ENCODE measurements at regions not wholly inside any gene's neighbourhood (a gene's known extent, or its start where the extent isn't known, plus 50 kb on each side); places are given as distances from the start of the nearest gene placed in this dataset.
"Not testable (repeated sequence)": the region's sequence is repeated elsewhere in the genome, so short reads cannot be mapped to it uniquely, and the experiment has no call there.

DNA sequence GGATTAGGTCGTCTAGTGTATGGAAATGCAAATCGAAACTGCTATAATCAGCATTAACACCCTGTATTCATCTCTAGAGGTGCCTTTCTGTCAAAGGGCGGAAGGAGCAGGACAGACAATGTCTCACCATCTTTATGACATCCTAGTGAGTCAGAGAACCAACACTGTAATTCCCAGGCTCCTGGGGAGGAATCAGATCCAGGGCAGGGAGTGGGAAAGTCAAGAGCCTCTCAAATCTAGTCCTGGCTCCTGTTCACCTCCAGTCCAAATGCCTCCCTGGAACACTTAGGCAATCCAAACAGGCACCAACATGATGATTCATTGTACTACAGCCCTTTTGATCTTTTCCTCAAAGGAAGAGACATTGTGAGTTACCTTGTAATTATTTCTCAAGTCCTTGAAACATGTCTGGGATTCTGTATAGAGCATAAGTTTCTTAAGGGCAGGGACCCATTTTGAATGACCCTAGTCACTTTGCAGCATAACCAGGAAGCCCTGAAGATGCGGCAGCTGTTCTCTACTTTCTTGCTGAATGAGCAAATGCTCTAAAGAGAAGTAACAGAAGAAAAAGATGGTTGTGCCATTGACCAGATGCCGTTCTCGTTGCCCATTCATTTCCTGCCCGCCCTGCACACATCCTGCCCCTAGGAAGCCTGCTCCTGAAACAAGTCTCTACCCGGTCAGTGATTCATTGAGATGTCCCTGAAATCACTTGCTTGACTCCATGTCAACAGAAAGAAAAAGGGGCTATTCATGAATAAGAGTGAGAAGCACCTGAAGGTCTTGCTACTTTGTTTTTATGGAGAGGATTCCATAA, 112.8 kb upstream of the JARID2 start:
- no peak for DNase-seq

DNA sequence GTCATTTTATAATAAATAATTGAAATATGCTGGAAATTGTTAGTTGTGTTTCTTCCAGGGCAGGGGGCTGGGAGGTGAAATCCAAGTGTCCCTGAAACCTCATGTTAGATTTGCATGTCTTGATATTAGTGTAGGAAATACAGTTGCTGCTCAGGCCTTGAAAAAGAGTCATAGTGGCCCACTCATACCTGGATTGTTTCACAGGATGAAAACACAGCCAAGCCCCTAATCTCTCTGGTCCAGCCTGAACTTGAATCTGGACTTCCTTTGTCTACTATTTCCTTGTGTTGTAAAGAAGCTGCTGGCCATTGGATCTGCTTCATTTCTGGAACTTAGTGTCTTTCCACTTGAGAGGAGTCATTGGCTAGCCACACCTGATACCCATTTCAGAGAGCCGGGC, 108.8 kb upstream of the JARID2 start:
- no peak for DNase-seq

DNA sequence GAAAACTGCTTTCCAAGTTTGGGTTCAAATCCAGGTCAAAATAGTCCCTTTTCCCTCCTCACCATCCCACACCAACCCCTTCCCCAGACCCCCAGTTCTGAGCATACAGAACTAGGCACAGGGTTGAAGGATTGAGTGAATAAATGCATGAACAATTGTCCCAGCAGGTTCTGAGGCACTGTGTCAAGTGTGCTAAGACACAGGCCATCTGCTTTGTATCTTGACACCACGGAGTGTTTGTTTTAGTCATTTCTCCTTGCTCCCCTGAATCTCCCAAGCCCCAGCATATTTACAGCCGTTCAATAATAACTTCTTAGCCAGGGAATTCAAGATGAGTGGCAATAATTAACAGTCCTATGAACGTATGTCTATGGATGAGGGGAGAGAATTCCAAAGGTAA, 102.8 kb upstream of the JARID2 start:
- no peak for DNase-seq

DNA sequence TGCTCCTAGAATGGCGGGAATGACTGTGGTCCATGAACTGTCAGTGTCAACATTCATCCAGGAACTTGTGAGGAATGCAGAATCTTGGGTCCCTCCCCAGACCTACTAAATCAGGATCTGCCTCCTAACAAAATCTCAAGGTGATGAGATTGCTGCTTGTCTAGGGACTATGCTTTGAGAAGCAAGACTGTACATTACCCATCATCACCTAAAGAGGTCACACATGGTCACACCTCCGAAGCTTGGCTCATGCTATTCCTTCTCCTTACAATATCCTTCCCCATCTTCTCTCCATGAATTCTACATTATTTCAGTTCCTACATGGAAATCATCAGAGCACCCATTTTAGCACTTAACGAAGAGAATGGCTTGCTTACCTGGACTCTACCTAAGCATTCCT, 102.3 kb upstream of the JARID2 start:
- DNase-seq: no peak

DNA sequence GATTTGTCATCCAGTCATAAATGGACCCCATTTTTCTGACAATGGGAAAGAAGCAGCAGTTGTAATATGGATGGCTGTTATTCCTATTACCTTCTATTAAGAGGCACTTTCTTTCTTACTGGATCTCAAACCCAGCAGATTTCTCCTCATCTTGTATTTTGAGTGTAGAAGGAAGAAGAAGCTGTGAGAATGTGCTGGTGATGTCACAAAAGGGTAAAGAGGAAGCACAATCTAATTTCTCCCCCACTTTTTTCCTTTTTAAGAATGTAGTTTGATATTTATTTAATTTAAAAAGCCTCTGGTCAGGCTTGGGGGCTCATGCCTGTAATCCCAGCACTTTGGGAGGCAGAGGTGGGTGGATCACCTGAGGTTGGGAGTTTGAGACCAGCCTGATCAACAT, 100.0 kb upstream of the JARID2 start:
- no peak for DNase-seq

DNA sequence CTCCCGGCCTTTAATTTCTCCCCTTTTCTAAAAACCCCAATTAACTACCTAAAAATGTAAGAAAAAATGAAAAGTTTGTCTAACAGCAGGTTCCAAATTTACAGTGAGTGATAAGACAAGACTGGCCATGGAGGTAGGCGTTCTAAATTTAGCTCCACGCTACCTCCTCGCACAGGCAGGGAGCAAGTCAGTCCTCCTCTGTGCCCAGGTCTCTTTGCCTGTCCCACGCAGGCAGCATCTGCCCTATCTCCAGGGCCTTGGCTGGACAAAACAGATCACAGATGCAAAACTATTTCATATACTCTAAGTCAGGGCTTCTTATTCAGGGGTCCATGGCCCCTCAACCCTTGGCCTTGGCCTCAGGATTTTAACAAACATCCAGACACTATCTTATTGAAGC, 98.0 kb upstream of the JARID2 start:
- DNase-seq: no peak

DNA sequence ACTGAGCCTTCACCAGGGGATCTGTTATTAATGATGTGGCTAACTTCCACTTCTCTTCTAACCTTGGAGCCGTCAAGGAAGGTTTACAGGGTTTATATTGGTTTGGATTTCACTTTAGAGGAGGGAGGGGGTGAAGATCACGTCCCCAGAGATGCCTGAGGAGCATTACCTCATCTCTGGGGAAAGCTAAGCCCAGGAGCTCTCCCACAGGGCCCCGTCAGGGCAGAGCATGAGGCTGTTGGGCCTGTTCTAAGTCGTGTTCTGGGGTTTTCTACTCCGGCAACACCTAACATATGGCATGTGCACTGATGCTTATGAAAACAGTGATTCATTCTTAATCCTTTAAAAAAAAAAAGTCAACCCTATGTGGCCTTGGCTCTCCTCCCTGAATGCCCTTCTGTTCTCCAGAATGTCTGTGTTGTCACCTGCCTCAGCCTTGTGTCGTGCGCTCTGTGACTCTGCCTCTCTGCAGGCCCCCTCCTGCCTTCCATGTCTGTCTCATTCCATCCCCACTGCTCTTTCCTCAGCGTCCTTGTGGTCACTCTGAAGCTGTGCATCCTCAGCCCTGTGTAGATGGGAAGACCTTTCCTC, 97.4 kb upstream of the JARID2 start:
- no peak for DNase-seq

DNA sequence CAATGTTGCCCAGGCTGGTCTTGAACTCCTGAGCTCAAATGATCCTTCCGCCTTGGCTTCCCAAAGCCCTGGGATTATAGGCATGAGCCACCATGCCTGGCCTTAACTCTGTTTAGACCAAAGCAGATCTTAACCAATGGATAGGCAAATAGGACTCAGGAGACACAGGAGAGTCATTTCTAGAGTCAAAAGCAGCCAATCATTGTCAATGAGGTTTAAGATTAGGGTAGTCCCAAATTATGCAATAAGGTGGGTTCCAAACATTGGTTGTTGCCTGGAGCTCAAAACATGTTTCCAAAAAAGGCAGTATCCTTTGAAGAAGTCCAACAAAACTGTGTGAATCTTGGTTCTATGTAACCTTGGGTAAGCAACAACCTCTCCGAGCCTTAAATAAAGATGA, 95.7 kb upstream of the JARID2 start:
- DNase-seq: no peak

DNA sequence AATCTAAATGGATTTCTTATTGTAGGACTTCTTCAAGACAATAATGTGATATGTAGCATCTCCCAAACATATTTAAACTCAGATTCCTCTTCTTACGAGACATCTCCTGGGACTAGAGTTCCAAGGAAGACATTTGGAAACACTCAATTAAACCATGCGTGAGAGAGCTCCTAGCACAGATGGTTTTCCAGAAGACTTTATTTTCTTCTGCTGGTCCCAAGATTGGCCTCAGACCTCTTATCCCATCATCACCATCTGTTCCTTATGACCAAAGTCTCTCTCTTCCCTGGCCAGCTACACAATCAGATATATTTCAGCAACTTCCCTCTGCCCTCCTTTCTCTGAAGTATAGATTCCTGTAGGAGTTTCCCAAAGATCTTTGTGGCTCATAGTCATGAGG, 93.2 kb upstream of the JARID2 start:
- DNase-seq: no peak

DNA sequence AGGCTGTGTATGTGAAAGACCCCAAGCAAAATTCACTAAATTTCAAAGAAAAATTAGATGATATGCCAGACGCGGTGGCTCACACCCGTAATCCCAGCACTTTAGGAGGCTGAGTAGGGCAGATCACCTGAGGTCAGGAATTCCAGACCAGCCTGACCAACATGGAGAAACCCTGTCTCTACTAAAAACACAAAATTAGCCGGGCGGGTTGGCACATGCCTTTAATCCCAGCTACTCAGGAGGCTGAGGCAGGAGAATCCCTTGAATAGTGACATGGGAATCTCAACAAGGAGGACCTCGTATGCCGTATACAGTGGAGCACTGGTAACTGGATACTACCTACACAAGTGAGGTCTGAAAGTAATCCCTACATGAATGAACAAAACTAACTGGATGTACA, 92.7 kb upstream of the JARID2 start:
- DNase-seq: no peak

DNA sequence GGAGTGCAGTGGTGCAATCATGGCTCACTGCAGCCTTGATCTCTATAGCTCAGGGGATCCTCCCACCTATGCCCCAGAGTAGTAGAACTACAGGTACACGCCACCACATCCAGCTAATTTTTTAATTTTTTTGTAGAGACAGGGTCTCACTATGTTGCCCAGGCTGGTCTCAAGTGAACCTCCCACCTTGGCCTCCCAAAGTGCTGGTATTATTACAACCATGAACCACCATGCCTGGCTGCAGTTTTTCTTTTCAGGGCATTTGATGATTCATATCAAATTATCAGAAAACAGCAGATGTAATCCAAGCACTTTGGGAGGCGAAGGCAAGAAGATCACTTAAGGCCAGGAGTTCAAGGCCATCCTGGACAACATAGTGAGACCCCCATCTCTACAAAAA, 88.4 kb upstream of the JARID2 start:
- no peak for DNase-seq

DNA sequence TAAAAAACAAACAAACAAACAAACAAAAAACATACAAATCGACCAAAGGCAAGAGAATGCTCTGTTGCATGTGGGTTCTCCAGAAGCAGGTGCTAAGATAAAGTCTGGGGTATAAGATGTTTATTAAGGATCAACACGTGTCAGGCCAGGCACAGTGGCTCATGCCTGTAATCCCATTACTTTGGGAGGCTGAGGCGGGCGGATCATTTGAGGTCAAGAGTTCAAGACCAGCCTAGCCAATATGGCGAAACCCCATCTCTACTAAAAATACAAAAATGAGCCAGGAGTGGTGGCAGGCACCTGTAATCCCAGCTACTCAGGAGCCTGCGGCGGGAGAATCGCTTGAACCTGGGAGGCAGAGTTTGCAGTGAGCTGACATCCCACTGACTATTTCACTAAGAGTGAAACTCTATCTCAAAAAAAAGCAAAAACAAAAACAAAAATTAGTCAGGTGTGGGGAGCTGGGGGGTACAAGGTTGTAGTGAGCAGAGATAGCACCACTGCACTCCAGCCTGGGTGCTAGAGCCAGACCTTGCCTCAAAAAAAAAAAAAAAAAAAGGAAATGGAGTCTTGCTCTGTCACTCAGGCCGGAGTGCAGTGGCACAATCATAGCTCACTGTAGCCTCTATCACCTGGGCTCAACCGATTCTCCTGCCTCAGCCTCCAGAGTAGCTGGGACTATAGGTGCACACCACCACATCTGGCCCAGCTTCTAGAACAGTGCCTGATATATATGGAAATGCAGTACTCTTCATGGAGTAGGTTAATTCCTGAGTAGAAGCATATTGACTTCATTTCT, 86.8 kb upstream of the JARID2 start:
- DNase-seq: no peak

DNA sequence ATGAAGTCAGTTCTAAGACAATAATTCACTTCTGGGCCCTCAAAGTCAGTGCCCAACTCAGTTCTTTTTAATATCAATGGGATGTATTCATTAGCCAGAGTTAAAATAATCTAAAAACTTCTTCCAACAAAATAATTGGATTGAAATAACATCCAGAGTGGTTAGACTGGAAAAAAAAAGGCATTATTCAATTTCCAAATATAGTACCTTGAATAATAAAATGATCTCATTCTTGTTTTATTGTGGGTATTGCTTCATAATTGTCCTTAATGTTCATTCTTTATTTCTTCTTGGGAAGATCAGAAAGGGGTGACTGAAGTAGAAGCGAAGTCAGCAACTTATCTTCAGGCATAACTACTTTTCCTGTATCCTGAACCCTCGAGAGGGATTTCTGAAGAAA, 85.1 kb upstream of the JARID2 start:
- no peak for DNase-seq

DNA sequence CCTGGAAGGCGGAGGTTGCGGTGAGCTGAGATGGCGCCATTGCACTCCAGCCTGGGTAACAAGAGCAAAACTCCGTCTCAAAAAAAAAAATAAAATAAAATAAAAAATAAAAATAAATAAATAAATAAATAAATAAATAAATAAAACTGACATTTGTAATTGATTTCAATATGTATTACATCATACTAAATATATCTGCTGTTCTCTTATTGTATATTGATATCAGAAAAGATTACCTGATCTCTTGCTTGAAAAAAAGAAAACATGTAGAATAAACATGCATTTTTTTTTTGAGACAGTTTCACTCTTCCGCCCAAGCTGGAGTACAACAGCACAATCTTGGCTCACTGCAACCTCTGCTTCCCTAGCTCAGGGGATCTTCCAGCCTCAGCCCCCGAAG, 81.0 kb upstream of the JARID2 start:
- not testable (repeated sequence) for DNase-seq

DNA sequence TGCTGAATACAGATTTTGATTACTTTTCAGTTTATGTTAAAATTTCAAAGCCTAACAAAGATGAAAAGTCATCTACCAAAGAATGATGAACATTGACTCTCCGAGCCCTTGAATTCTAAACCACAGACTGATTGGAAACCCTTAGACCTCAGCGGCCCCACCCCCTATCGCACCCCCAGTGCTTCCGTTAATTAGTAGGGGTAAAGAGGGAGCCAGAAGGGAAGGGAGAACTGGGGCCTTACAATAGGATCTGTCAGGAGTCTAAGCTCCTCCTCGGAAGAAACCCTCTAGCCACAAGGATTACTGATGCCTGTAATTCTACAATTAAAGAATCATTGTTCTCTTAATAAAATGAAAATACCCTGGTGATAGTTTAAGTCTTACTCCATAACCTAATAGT, 79.7 kb upstream of the JARID2 start:
- DNase-seq: no peak

DNA sequence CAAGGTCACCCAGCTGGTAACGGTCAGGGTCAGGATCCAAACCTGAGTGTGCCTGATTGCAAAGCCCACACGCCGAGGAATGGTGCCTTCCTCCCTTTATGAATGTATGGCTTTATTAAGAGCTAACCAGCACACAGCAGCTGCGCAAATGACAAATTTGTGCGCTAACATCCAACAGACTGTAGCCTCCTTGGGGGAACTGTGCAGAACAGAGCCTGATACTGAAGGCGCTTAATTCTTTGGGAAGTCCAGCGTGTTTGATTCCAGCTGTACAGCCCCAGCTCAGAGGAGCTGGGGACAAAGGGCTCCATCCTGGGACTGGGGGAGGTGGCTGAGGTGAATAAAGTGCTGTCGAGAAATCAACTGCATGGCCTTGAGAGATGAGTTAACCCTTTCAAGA, 75.7 kb upstream of the JARID2 start:
- DNase-seq: no peak

DNA sequence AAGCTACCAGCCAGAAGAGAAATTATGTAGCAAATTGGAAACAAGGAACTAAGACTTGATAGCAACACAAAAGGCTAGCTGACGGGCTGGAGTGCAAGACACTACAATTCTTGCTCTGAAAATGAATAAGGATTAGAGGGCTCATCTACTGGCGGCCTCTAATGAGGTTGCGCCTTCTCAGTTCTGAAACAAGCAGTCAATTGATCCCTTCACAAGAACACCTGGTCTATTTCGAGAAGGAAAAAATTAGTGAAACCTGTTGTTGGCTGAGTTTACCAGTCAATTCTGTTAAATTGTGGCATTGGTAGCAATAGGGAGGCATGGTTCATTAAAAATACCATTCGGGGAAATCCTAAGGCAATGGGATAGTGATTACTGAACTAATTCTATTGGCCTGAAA, 74.8 kb upstream of the JARID2 start:
- DNase-seq: no peak

DNA sequence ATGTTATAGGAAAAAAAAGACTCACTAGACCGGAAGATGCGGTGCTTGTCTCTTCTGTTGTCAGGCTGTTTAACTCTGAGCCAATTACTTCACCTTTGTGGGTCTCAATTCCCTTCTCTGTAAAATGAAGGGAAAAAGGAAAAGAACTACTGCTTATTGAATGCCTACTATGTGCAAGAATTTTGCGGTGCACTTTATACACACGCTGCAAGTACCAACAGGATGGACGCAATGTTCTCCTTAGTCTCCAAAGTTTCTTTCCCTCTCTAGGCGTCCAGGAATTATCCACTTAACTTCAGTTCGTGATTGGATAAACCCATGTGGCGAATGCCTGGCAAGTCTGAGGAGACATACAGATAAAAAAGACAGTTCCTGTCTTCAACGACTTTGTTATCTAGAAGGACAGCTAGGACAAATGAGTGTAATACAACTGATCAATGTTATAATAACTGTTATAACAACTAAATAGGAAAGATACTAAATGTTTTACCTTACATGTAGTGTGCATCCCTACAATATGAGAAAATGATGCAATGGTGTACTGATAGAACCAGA, 69.0 kb upstream of the JARID2 start:
- DNase-seq: no peak

DNA sequence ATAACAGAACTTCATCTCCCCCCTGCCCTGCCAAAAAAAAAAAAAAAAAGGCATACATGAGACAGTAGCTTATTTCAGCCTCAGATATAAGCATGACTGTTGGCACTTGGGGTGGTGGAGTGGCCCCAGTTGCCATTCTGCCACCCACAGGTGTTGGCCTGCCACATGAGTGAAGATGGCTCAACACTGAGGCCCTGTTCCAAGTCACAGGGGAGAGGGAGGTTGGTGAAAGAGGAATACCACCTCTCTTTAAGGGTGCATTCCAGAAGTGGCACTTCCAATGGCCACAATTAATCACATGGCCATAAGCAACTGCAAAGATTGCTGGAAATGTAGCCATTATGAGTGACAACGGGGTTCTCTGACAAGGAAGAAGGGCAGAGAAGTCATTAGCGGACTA, 61.9 kb upstream of the JARID2 start:
- DNase-seq: no peak

DNA sequence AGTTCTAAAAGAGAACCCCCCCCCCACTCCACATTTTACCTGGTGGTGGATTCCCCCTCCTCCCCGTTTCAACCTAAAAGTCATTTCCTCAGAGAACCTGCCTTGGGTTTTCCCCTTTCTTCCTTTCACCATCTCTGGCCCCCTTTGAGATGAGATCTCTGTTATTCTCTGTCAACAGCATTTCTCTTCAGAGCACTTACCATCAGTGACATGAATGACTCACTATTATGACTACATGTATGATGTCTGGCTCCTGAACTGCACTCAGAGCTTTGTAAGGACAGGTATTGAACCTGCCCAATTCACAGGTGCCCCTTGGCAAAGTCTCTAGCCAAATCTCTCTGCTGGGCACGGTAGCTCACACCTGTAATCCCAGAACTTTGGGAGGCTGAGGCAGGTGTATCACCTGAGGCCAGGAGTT, 61.4 kb upstream of the JARID2 start:
- DNase-seq: no peak

DNA sequence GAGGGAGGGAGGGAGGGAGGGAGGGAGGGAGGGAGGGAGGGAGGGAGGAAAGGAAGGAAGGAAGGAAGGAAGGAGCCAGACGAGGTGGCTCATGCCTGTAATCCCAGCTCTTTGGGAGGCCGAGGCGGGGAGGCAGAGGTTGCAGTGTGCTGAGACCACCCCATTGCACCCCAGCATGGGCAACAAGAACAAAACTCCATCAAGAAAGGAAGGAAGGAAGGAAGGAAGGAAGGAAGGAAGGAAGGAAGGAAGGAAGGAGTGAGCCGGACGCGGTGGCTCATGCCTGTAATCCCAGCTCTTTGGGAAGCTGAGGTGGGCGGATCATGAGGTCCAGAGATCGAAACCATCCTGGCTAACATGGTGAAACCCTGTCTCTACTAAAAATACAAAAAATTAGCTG, 60.8 kb upstream of the JARID2 start:
- DNase-seq: not testable (repeated sequence)

DNA sequence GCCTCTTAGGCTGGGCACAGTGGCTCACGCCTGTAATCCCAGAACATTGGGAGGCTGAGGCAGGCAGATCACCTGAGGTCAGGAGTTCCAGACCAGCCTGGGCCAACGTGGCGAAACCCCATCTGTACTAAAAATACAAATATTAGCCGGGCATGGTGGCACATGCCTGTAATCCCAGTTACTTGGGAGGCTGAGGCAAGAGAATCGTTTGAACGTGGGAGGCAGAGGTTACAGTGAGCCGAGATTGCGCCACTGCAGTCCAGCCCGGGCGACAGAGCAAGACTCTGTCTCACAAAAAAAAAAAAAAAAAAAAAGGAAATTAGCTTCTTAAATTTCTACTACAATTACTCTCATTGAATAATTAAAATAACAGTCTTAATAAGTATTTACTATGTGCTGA, 52.4 kb upstream of the JARID2 start:
- not testable (repeated sequence) for DNase-seq

DNA sequence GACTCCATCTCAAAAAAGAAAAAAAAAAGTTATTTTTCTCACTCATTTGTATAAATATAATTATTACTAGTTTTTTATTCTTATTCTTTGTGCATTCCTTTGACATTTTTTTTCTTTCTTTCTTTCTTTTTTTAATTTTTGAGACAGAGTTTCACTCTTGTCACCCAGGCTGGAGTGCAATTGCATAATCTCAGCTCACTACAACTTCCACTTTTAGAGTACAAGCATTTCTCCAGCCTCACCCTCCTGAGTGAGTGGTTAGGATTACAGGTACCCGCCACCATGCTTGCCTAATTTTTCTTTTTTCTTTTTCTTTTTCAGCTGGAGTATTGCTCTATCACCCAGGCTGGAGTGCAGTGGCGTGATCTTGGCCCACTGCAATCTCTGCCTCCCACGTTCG, 51.4 kb upstream of the JARID2 start:
- peak; percentile 12 to 13 for DNase-seq

Data from Kasumi-1 (cell line).